Activated CD4-positive, alpha-beta memory T cell treated with anti-CD3 and anti-CD28 coated beads, Interleukin-2, amount 10 ng/mL, durations not matched to agents 7 days and 5 days (primary cell): ENCODE measurements at regions not wholly inside any gene's neighbourhood (a gene's known extent, or its start where the extent isn't known, plus 50 kb on each side); places are given as distances from the start of the nearest gene placed in this dataset.
"Not testable (repeated sequence)": the region's sequence is repeated elsewhere in the genome, so short reads cannot be mapped to it uniquely, and the experiment has no call there.

Experiments
- CTCF ChIA-PET: fragments of 350-600 bp; sonication (Branson Sonifier 250); formaldehyde crosslinking; loops from one replicate; lab custom pipeline; 2021; ENCODE audit warnings: antibody characterized with exemption, inconsistent platforms; lab: Charles Lee
- POLR2A ChIA-PET: fragments of 350-600 bp; sonication (Branson Sonifier 250); formaldehyde crosslinking; loops from one replicate; lab custom pipeline; 2021; ENCODE audit warnings: antibody characterized with exemption; lab: Charles Lee
- DNase-seq: peaks from one replicate; pipeline ENCODE4 v3.0.0-alpha.2; 2020
- H3K27ac Mint-ChIP-seq: one replicate; pipeline ENCODE4 v1.8.0; 2021; ENCODE audit warnings: mild to moderate bottlenecking, mixed read lengths
- H3K27me3 Mint-ChIP-seq: one replicate; pipeline ENCODE4 v1.8.0; 2021; ENCODE audit warnings: mixed read lengths
- H3K36me3 Mint-ChIP-seq: one replicate; pipeline ENCODE4 v1.8.0; 2021; ENCODE audit warnings: low read depth, mixed read lengths
- H3K4me1 Mint-ChIP-seq: one replicate; pipeline ENCODE4 v1.8.0; 2021; ENCODE audit warnings: mixed read lengths
- H3K4me3 Mint-ChIP-seq: one replicate; pipeline ENCODE4 v1.8.0; 2021; ENCODE audit warnings: mild to moderate bottlenecking, mixed read lengths
- H3K9me3 Mint-ChIP-seq: one replicate; pipeline ENCODE4 v1.8.0; 2021; ENCODE audit warnings: mixed read lengths

- CTCF ChIA-PET, H3K36me3 Mint-ChIP-seq, DNase-seq, POLR2A ChIA-PET, H3K9me3 Mint-ChIP-seq, H3K27me3 Mint-ChIP-seq: not testable (repeated sequence)
- Mint-ChIP-seq H3K4me1 (peaks cover 12% of the 10 kb centered on the region), H3K27ac (peak overlapping the region; percentile 85), H3K4me3 (peak overlapping the region; percentile 66)
Measured at GRCh38 chr21:5103880-5104561, 5417.4 kb upstream of the TPTE start.

GRCh38 chr21:5104562-5104928 is 5416.8 kb upstream of the TPTE start:
- H3K4me3 Mint-ChIP-seq, POLR2A ChIA-PET, CTCF ChIA-PET, DNase-seq, H3K27me3 Mint-ChIP-seq, H3K36me3 Mint-ChIP-seq, H3K9me3 Mint-ChIP-seq: not testable (repeated sequence)
- H3K27ac Mint-ChIP-seq = peak overlapping the region; percentile 85
- peaks cover 12% of the 10 kb centered on the region for H3K4me1 Mint-ChIP-seq

GRCh38 chr21:5105939-5106708 is 5415.3 kb upstream of the TPTE start:
- peak; percentile 51 for DNase-seq
- H3K4me3 Mint-ChIP-seq, H3K27me3 Mint-ChIP-seq, CTCF ChIA-PET, H3K9me3 Mint-ChIP-seq, POLR2A ChIA-PET, H3K36me3 Mint-ChIP-seq, H3K27ac Mint-ChIP-seq: not testable (repeated sequence)
- peaks cover 12% of the 10 kb centered on the region for H3K4me1 Mint-ChIP-seq

GRCh38 chr21:5106767-5107464 is 5414.5 kb upstream of the TPTE start:
- H3K4me1 Mint-ChIP-seq, POLR2A ChIA-PET, H3K36me3 Mint-ChIP-seq, DNase-seq, H3K4me3 Mint-ChIP-seq, H3K9me3 Mint-ChIP-seq, CTCF ChIA-PET, H3K27me3 Mint-ChIP-seq: not testable (repeated sequence)
- peak overlapping the region; percentile 92 for H3K27ac Mint-ChIP-seq

- H3K9me3 Mint-ChIP-seq, H3K4me3 Mint-ChIP-seq, POLR2A ChIA-PET, H3K36me3 Mint-ChIP-seq, H3K27me3 Mint-ChIP-seq, H3K27ac Mint-ChIP-seq, H3K4me1 Mint-ChIP-seq, CTCF ChIA-PET, DNase-seq: not testable (repeated sequence)
Measured at GRCh38 chr21:5107637-5108036, 5413.7 kb upstream of the TPTE start.

GRCh38 chr21:5108048-5108775 is 5413.2 kb upstream of the TPTE start:
- H3K4me1 Mint-ChIP-seq, H3K36me3 Mint-ChIP-seq, CTCF ChIA-PET, H3K27me3 Mint-ChIP-seq, H3K9me3 Mint-ChIP-seq, DNase-seq, H3K27ac Mint-ChIP-seq, H3K4me3 Mint-ChIP-seq, POLR2A ChIA-PET: not testable (repeated sequence)

GRCh38 chr21:5111197-5111596 is 5410.2 kb upstream of the TPTE start:
- H3K27me3 Mint-ChIP-seq, H3K4me1 Mint-ChIP-seq, H3K9me3 Mint-ChIP-seq, H3K36me3 Mint-ChIP-seq, POLR2A ChIA-PET, DNase-seq, CTCF ChIA-PET, H3K4me3 Mint-ChIP-seq, H3K27ac Mint-ChIP-seq: not testable (repeated sequence)

- H3K9me3 Mint-ChIP-seq, H3K27ac Mint-ChIP-seq, POLR2A ChIA-PET, DNase-seq, H3K4me3 Mint-ChIP-seq, H3K36me3 Mint-ChIP-seq, CTCF ChIA-PET, H3K4me1 Mint-ChIP-seq, H3K27me3 Mint-ChIP-seq: not testable (repeated sequence)
Measured at GRCh38 chr21:5113092-5113491, 5408.3 kb upstream of the TPTE start.

GRCh38 chr21:5114468-5114867 is 5406.9 kb upstream of the TPTE start:
- H3K4me3 Mint-ChIP-seq, H3K9me3 Mint-ChIP-seq, H3K4me1 Mint-ChIP-seq, H3K27ac Mint-ChIP-seq, H3K36me3 Mint-ChIP-seq, POLR2A ChIA-PET, H3K27me3 Mint-ChIP-seq, CTCF ChIA-PET, DNase-seq: not testable (repeated sequence)

GRCh38 chr21:5114893-5115645 is 5406.3 kb upstream of the TPTE start:
- CTCF ChIA-PET, H3K27ac Mint-ChIP-seq, H3K36me3 Mint-ChIP-seq, H3K4me3 Mint-ChIP-seq, DNase-seq, H3K9me3 Mint-ChIP-seq, POLR2A ChIA-PET, H3K4me1 Mint-ChIP-seq, H3K27me3 Mint-ChIP-seq: not testable (repeated sequence)

GRCh38 chr21:5115646-5116343 is 5405.6 kb upstream of the TPTE start:
- DNase-seq, H3K27ac Mint-ChIP-seq, H3K4me1 Mint-ChIP-seq, POLR2A ChIA-PET, H3K36me3 Mint-ChIP-seq, H3K4me3 Mint-ChIP-seq, CTCF ChIA-PET, H3K27me3 Mint-ChIP-seq, H3K9me3 Mint-ChIP-seq: not testable (repeated sequence)

GRCh38 chr21:5116344-5117123 is 5404.8 kb upstream of the TPTE start:
- POLR2A ChIA-PET, H3K9me3 Mint-ChIP-seq, H3K36me3 Mint-ChIP-seq, CTCF ChIA-PET, H3K4me3 Mint-ChIP-seq, H3K4me1 Mint-ChIP-seq, H3K27me3 Mint-ChIP-seq, H3K27ac Mint-ChIP-seq, DNase-seq: not testable (repeated sequence)
